ENCODE measurements at regions not wholly inside any gene's neighbourhood (a gene's known extent, or its start where the extent isn't known, plus 50 kb on each side); places are given as distances from the start of the nearest gene placed in this dataset.

- TF ChIP-seq EZH2phosphoT487 (IDR thresholded peaks at IDR 0.05; ENCODE audit: borderline replicate concordance, low read length) (no peak), CTCF (IDR thresholded peaks at IDR 0.05; ENCODE audit: low read depth, low read length, poor library complexity, severe bottlenecking) (no peak)
- no peaks in the 10 kb centered on the region for H3K36me3 ChIP-seq (ENCODE audit: control insufficient read depth, low read length)
- no peak overlapping the region for H3K27ac ChIP-seq (ENCODE audit: low read depth, low read length)
- no peak overlapping the region for H3K4me2 ChIP-seq (ENCODE audit: low read length)
- no peaks in the 10 kb centered on the region for H3K9me2 ChIP-seq (replicated peaks; ENCODE audit: control insufficient read depth, low read length)
- H3F3A ChIP-seq (ENCODE audit: control insufficient read depth, insufficient read depth) = no peaks in the 10 kb centered on the region
- H3K79me2 ChIP-seq (ENCODE audit: control insufficient read depth, low read length) = no peaks in the 10 kb centered on the region
- no peak overlapping the region for H3K4me3 ChIP-seq (ENCODE audit: low read length)
- H4K20me1 ChIP-seq (ENCODE audit: control insufficient read depth, insufficient read depth, low read depth, low read length) = no peaks in the 10 kb centered on the region
- H3K27me3 ChIP-seq (ENCODE audit: control insufficient read depth, low read length) = no peaks in the 10 kb centered on the region
- H3K4me1 ChIP-seq (ENCODE audit: control insufficient read depth, low read length) = no peaks in the 10 kb centered on the region
- no peaks in the 10 kb centered on the region for H3K9me3 ChIP-seq (ENCODE audit: control insufficient read depth, insufficient read depth, low read length)
Measured at GRCh38 chr12:19960527-19960926, 407.8 kb upstream of the PDE3A start.

- Histone ChIP-seq H3K9me3 (ENCODE audit: control insufficient read depth, insufficient read depth, low read length) (no peaks in the 10 kb centered on the region), H3K79me2 (ENCODE audit: control insufficient read depth, low read length) (no peaks in the 10 kb centered on the region), H3K36me3 (ENCODE audit: control insufficient read depth, low read length) (no peaks in the 10 kb centered on the region), H3F3A (ENCODE audit: control insufficient read depth, insufficient read depth) (no peaks in the 10 kb centered on the region), H3K27ac (ENCODE audit: low read depth, low read length) (no peak overlapping the region), H3K9me2 (replicated peaks; ENCODE audit: control insufficient read depth, low read length) (no peaks in the 10 kb centered on the region), H3K4me3 (ENCODE audit: low read length) (no peak overlapping the region), H3K4me1 (ENCODE audit: control insufficient read depth, low read length) (no peaks in the 10 kb centered on the region), H3K27me3 (ENCODE audit: control insufficient read depth, low read length) (no peaks in the 10 kb centered on the region), H4K20me1 (ENCODE audit: control insufficient read depth, insufficient read depth, low read depth, low read length) (no peaks in the 10 kb centered on the region), H3K4me2 (ENCODE audit: low read length) (no peak overlapping the region)
- TF ChIP-seq EZH2phosphoT487 (IDR thresholded peaks at IDR 0.05; ENCODE audit: borderline replicate concordance, low read length) (no peak), CTCF (IDR thresholded peaks at IDR 0.05; ENCODE audit: low read depth, low read length, poor library complexity, severe bottlenecking) (no peak)
Measured at GRCh38 chr12:19962192-19962591, 406.1 kb upstream of the PDE3A start.

- Histone ChIP-seq H3K4me2 (ENCODE audit: low read length) (no peak overlapping the region), H3K4me1 (ENCODE audit: control insufficient read depth, low read length) (no peaks in the 10 kb centered on the region), H3K9me3 (ENCODE audit: control insufficient read depth, insufficient read depth, low read length) (no peaks in the 10 kb centered on the region), H4K20me1 (ENCODE audit: control insufficient read depth, insufficient read depth, low read depth, low read length) (no peaks in the 10 kb centered on the region), H3F3A (ENCODE audit: control insufficient read depth, insufficient read depth) (no peaks in the 10 kb centered on the region), H3K36me3 (ENCODE audit: control insufficient read depth, low read length) (no peaks in the 10 kb centered on the region), H3K9me2 (replicated peaks; ENCODE audit: control insufficient read depth, low read length) (no peaks in the 10 kb centered on the region), H3K79me2 (ENCODE audit: control insufficient read depth, low read length) (no peaks in the 10 kb centered on the region), H3K27me3 (ENCODE audit: control insufficient read depth, low read length) (no peaks in the 10 kb centered on the region), H3K4me3 (ENCODE audit: low read length) (no peak overlapping the region), H3K27ac (ENCODE audit: low read depth, low read length) (no peak overlapping the region)
- TF ChIP-seq CTCF (IDR thresholded peaks at IDR 0.05; ENCODE audit: low read depth, low read length, poor library complexity, severe bottlenecking) (no peak), EZH2phosphoT487 (IDR thresholded peaks at IDR 0.05; ENCODE audit: borderline replicate concordance, low read length) (no peak)
Measured at GRCh38 chr12:19963972-19964371, 404.4 kb upstream of the PDE3A start.

- H3K27me3 ChIP-seq (ENCODE audit: control insufficient read depth, low read length) = no peaks in the 10 kb centered on the region
- no peak overlapping the region for H3K4me2 ChIP-seq (ENCODE audit: low read length)
- H4K20me1 ChIP-seq (ENCODE audit: control insufficient read depth, insufficient read depth, low read depth, low read length) = no peaks in the 10 kb centered on the region
- no peaks in the 10 kb centered on the region for H3K9me3 ChIP-seq (ENCODE audit: control insufficient read depth, insufficient read depth, low read length)
- no peak overlapping the region for H3K4me3 ChIP-seq (ENCODE audit: low read length)
- no peak for TF ChIP-seq EZH2phosphoT487 (IDR thresholded peaks at IDR 0.05; ENCODE audit: borderline replicate concordance, low read length)
- no peak for TF ChIP-seq CTCF (IDR thresholded peaks at IDR 0.05; ENCODE audit: low read depth, low read length, poor library complexity, severe bottlenecking)
- H3K4me1 ChIP-seq (ENCODE audit: control insufficient read depth, low read length) = no peaks in the 10 kb centered on the region
- no peaks in the 10 kb centered on the region for H3K79me2 ChIP-seq (ENCODE audit: control insufficient read depth, low read length)
- no peaks in the 10 kb centered on the region for H3K36me3 ChIP-seq (ENCODE audit: control insufficient read depth, low read length)
- no peaks in the 10 kb centered on the region for H3K9me2 ChIP-seq (replicated peaks; ENCODE audit: control insufficient read depth, low read length)
- H3K27ac ChIP-seq (ENCODE audit: low read depth, low read length) = no peak overlapping the region
- H3F3A ChIP-seq (ENCODE audit: control insufficient read depth, insufficient read depth) = no peaks in the 10 kb centered on the region
Measured at GRCh38 chr12:19964549-19964948, 403.8 kb upstream of the PDE3A start.
